NB4 (cell line): ENCODE measurements at regions not wholly inside any gene's neighbourhood (a gene's known extent, or its start where the extent isn't known, plus 50 kb on each side); places are given as distances from the start of the nearest gene placed in this dataset.
"Not testable (repeated sequence)": the region's sequence is repeated elsewhere in the genome, so short reads cannot be mapped to it uniquely, and the experiment has no call there.

Source experiments
- CTCF ChIP-seq: IDR thresholded peaks from one replicate; pipeline ENCODE4 v1.5.1; 2012; ENCODE audit warnings: low read depth, low read length
- POLR2A ChIP-seq: IDR thresholded peaks from 2 replicates; pipeline ENCODE4 v1.6.1; 2011; ENCODE audit warnings: mild to moderate bottlenecking; ENCODE audit not compliant: insufficient read length; ENCODE audit errors: extremely low read depth

GRCh38 chr1:148686735-148687134 lies 61.8 kb upstream of the NUDT4B start:
- TF ChIP-seq CTCF, POLR2A: not testable (repeated sequence)
